HG03103 (cell line): ENCODE measurements at regions not wholly inside any gene's neighbourhood (a gene's known extent, or its start where the extent isn't known, plus 50 kb on each side); places are given as distances from the start of the nearest gene placed in this dataset.
A peak's percentile ranks its signal among the peaks of the same experiment; 100 is the strongest.
"Not testable (repeated sequence)": the region's sequence is repeated elsewhere in the genome, so short reads cannot be mapped to it uniquely, and the experiment has no call there.

Experiments
- ATAC-seq: cut with Tn5 transposase; IDR thresholded peaks from one replicate; pipeline ENCODE4 v1.9.1; 2021; ENCODE audit warnings: low read depth; ENCODE audit not compliant: unreplicated experiment

- not testable (repeated sequence) for ATAC-seq
Observed at GRCh38 chr4:3947761-3948160, 181.6 kb downstream of the ADRA2C start.

- ATAC-seq: not testable (repeated sequence)
Observed at GRCh38 chr4:3948210-3948609, 182.0 kb downstream of the ADRA2C start.

- ATAC-seq: not testable (repeated sequence)
Observed at GRCh38 chr4:3949916-3950315, 183.7 kb downstream of the ADRA2C start.

GRCh38 chr4:3952443-3953139, 186.4 kb downstream of the ADRA2C start:
- not testable (repeated sequence) for ATAC-seq

- not testable (repeated sequence) for ATAC-seq
Observed at GRCh38 chr4:3953140-3953489, 186.9 kb downstream of the ADRA2C start.

- ATAC-seq: not testable (repeated sequence)
Observed at GRCh38 chr4:3954540-3955320, 188.5 kb downstream of the ADRA2C start.

GRCh38 chr4:3955321-3956164, 189.4 kb downstream of the ADRA2C start:
- peak; percentile 96 for ATAC-seq

GRCh38 chr4:3956165-3956867, 190.1 kb downstream of the ADRA2C start:
- ATAC-seq: not testable (repeated sequence)

- not testable (repeated sequence) for ATAC-seq
Observed at GRCh38 chr4:3961091-3961672, 195.0 kb downstream of the ADRA2C start.

GRCh38 chr4:3964572-3965278, 198.5 kb downstream of the ADRA2C start:
- ATAC-seq: not testable (repeated sequence)

GRCh38 chr4:3967204-3967603, 201.0 kb downstream of the ADRA2C start:
- not testable (repeated sequence) for ATAC-seq

- ATAC-seq: not testable (repeated sequence)
Observed at GRCh38 chr4:3972626-3973025, 206.4 kb downstream of the ADRA2C start.

GRCh38 chr4:3973581-3974200, 207.5 kb downstream of the ADRA2C start:
- not testable (repeated sequence) for ATAC-seq

GRCh38 chr4:3983518-3984125, 217.4 kb downstream of the ADRA2C start:
- not testable (repeated sequence) for ATAC-seq

GRCh38 chr4:3984796-3985195, 218.6 kb downstream of the ADRA2C start:
- ATAC-seq: not testable (repeated sequence)

GRCh38 chr4:3986412-3986811, 220.2 kb downstream of the ADRA2C start:
- not testable (repeated sequence) for ATAC-seq

- ATAC-seq: not testable (repeated sequence)
Observed at GRCh38 chr4:3997386-3997785, 229.3 kb downstream of the OTOP1 start.

- ATAC-seq: not testable (repeated sequence)
Observed at GRCh38 chr4:4004036-4004435, 222.7 kb downstream of the OTOP1 start.
